Nucleus accumbens (tissue), 56 donors: ENCODE measurements at regions not wholly inside any gene's neighbourhood (a gene's known extent, or its start where the extent isn't known, plus 50 kb on each side); places are given as distances from the start of the nearest gene placed in this dataset.
A peak's percentile ranks its signal among the peaks of the same experiment; 100 is the strongest.
"Not testable (repeated sequence)": the region's sequence is repeated elsewhere in the genome, so short reads cannot be mapped to it uniquely, and the experiment has no call there.

Source experiments
- DNase-seq, 56 donors: peaks; one replicate each; lab custom pipeline; 2025; lab: John Stamatoyannopoulos, UW

- not testable (repeated sequence) for DNase-seq
Measured at GRCh38 chr7:65719123-65719798, 153.6 kb upstream of the VKORC1L1 start.

DNA sequence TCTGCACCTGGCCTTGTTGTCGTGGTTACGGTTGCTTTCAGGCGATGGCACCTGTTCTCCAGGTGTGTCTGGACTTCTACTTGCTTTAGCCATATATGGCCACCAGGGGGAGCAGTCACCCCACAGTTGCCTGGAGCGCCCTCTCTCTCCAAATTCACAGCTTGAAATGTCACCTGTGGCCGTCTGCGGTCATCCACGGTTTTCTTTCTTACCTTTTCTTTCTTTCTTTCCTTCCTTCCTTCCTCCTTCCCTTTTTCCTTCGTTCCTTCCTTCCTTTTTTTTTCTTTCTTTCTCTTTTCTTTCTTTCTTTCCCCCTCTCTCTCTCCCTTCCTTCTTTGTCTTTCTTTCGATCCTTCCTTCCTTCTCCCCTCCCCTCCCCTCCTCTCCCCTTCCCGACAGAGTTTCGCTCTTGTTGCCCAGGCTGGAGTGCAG, 150.5 kb upstream of the VKORC1L1 start:
- peak in 9 of 56 donors; percentile 2 to 58 (median 19) for DNase-seq

DNA sequence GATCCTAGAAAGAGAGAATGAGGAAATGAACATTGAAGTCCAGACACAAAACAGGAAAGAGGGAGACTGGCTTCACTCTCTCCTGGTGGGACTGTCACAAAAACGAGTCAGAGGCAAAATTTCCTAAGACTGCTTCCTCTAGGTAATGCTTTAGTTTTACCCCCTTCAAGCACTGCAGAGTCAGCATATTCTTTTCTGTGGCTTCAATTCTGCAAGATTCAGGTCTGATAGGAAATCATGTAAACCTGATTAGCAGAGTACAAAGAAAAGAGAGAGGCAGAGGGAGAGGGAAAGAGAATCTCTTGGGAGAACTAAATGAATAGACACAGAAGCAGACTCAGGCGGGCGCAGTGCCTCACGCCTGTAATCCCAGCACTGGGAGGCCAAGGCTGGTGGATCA, 145.7 kb upstream of the VKORC1L1 start:
- not testable (repeated sequence) for DNase-seq

- no peak for DNase-seq
Measured at GRCh38 chr7:65731129-65731528, 141.7 kb upstream of the VKORC1L1 start.

GRCh38 chr7:65731562-65732035, 141.3 kb upstream of the VKORC1L1 start:
- peak in 4 of 56 donors; percentile 2 to 26 (median 6) for DNase-seq

GRCh38 chr7:65744406-65744805, 128.5 kb upstream of the VKORC1L1 start:
- no peak for DNase-seq

DNA sequence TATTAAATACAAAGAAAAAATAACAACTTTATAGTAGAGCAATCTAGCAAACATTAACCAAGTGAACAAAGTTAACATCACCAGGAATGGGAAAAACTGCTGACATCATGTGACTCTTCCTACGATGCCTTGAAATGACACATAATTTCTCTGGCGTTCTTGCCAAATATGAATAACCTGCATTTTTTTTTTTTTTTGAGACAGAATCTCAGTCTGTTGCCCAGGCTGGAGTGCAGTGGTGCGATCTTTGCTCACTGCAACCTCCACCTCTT, 126.5 kb upstream of the VKORC1L1 start:
- DNase-seq: no peak

DNA sequence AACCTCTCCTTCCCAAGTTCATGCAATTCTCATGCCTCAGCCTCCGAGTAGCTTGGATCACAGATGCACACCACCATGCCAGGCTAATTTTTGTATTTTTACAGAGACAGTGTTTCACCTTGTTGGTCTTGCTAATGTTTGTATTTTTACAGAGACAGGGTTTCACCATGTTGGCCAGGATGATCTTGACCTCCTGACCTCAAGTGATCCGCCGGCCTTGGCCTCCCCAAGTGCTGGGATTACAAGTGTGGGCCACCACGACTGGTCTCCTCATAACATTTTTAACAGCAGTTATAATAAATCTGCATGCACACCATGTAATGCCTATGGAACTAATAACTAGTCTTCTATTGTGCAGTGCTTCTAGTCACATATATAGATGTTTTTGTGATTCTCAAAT, 123.8 kb upstream of the VKORC1L1 start:
- no peak for DNase-seq

- DNase-seq: no peak
Measured at GRCh38 chr7:65749518-65749917, 123.4 kb upstream of the VKORC1L1 start.

DNA sequence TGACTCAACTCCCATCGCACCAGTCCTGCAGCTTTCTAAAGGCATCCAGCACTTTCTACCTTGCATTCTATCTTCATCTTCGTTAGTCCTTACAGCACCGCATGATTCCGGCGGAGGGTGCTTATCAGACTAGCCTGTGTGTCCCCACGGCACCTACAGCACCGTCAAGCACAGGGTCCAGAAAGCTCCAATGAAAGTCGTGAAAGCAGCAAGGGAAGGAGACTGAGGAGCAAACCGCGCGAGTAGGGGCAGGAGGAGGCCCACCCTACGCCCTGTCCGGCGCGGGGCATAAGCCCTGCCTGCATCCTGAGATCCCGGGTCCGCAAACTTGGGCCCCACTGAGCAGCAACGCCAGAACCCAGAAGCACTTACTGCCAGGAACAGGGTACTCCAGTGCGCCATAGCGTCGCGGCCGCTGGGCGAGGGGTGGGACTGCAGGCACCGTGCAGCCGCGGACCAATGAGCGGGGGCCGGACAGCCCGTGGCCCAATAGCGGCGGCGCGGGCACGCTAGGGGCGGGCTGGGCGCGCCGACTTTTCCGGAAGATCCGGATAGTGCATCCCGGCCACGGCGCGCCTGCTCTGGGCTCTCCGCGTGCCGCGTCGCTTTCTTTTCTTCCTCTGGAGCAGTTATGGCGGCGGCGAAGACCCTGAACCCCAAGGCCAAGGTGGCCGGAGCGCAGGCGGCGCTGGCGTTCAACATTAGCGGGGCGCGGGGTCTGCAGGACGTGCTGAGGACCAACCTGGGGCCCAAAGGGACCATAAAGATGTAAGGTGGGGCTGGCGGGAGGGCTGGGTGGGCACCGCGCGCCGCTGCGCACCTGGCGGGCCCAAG, 122.1 kb upstream of the VKORC1L1 start:
- DNase-seq: peak; percentile 22 to 95 (median 84)

GRCh38 chr7:65754070-65754469, 118.8 kb upstream of the VKORC1L1 start:
- not testable (repeated sequence) for DNase-seq

DNA sequence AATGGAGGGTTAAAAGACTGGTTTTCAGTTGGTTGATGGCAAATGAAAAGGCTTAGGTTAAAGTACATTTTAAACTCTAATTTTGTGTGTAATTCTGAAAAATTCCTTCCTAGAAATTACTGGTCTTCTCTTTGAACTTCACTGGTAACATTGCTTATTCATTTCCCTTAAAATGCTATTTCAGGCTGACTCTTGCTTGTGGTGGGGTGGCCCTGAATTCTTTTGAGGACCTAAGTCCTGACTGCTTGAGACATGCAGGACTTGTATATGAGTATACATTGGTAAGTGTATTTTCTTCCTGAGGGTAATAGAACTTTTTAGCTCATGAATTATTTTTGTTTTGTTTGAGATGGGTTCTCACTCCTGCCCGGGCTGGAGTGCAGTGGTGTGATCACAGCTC, 113.9 kb upstream of the VKORC1L1 start:
- DNase-seq: not testable (repeated sequence)

DNA sequence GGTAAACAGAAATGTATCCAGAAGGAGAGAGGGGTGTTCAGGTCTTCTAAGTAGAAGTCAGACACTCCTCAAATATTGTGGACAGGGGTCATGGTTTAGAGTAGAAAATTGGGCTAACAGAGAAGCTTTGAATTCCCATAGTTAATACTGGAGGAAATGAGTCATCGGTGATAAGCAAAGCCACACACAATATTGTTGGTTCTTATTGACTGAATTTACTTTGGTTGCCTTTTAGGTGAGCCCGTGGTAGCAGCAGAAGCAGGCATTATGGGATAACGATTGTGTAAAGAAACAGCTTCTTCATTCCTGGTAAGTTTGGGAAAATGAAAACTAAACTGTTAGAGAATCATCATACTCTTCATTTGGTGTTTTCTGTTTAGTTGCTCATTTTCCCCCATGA, 110.2 kb upstream of the VKORC1L1 start:
- not testable (repeated sequence) for DNase-seq

DNA sequence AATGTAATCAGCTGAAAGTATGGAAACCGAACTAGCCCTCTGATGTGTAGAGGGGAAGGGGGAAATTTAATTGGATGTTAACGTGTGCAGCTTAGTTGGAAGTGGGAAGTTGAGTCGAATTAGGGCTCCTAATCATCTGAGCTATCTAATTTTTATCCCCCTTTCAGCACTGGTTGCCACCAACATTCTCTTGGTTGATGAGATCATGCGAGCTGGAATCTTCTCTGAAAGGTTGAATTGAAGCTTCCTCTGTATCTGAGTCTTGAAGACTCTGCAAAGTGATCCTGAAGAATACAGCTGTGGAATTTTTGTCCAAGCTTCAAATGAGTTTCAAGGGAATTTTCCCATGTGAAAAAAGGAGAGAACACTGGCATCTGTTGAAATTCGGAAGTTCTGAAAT, 109.8 kb upstream of the VKORC1L1 start:
- DNase-seq: not testable (repeated sequence)

DNA sequence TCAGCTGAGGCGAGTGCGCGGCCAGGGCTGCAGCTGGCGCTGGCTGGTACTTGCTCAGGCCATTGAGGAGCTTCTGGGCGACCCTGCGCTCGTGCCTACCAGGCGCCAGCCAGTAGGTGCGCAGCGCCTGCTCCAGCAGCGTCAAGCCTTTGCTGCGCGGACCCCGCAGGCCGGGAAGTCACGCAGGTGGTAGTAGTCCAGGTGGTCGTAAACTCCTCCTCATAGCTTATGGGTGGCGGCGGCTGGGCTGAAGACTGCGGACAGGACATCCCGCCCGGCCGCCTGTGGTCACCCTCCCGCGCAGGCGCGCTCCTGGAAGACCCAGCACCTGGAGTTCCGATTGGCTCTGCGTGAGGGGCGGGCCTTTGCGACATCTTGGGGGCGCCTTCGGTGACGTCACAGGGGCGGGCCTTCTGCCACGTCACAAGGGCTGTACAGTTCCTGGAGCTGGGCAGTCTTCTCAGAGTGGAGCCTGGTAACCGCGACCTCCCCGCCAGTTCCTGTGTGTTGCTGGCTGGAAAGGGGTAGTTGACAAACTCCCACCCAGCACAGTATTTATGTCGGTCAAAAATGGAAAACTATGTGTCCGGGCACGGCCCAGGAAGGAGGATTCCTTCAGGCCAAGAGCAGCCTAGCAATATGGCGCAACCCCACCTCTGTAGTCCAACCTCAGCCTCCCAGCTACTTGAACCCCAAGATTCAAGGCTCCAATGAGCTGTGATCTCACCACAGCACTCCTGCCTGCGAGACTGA, 102.2 kb upstream of the VKORC1L1 start:
- peak; percentile 74 to 98 (median 93) for DNase-seq

DNA sequence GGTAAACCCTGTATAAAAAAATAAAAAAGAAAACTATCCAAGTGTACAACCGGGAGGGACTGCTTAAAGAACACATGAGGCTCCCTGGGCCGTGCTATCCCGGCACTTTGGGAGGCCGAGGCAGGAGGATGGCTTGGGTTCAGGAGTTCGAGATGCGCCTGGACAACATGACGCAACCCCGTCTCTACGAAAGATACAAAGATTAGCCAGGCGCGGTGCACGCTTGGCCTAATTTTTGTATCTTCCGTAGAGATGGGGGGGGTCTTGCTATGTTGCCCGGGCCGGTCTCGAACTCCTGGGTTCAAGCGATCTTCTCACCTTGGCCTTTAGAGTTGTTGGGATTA, 101.7 kb upstream of the VKORC1L1 start:
- peak in 1 of 56 donors; percentile 15 for DNase-seq

DNA sequence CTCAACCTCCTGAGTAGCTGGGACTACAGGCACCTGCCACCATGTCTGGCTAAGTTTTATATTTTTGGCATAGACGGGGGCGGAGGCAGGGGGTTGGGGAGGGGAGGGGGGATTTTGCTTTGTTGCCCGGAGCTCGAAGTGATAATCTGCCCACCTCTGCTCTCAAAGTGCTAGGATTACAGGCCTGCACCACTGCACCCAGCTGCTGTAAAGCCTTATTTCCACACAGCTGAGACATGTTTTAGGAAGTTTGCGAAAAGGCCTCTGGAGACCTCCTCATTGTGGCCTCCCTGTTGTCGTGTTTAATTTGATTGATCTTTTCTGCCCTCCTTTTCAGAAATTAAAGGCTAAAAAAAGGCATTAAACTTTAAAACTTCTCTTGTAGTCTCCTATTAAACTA, 96.2 kb upstream of the VKORC1L1 start:
- not testable (repeated sequence) for DNase-seq

DNA sequence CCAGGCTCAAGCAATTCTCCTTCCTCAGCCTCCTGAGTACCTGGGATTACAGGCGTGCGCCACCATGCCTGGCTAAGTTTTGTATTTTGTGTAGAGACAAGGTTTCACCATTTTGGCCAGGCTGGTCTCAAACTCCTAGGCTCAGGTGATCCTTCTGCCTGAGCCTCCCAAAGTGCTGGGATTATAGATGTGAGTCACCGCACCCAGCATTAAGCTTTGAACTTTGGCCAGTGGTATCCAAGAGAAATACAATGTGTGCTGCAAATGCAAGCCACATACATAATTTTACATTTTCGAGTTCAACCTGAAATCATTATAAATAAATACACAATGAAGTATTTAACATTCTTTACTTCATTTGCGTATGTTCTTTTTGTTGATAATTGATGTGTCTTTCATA, 82.9 kb upstream of the VKORC1L1 start:
- not testable (repeated sequence) for DNase-seq

- not testable (repeated sequence) for DNase-seq
Measured at GRCh38 chr7:65791788-65792187, 81.1 kb upstream of the VKORC1L1 start.

DNA sequence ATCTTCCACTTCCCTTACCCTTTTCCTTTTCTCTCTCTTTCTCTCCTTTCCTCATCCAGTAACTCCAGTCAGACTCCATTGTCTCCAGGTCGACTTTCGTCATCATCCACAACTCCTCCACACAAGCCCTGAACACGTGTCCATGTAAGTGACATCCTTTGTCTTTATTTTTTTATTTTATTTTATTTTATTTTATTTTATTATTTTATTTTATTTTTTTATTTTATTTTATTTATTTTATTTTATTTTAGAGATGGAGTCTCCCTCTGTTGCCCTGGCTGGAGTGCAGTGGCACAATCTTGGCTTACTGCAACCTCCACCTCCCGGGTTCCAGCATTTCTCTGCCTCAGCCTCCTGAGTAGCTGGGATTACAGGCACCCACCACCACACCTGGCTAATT, 80.1 kb upstream of the VKORC1L1 start:
- not testable (repeated sequence) for DNase-seq
